WTC11 (cell line): ENCODE measurements at regions not wholly inside any gene's neighbourhood (a gene's known extent, or its start where the extent isn't known, plus 50 kb on each side); places are given as distances from the start of the nearest gene placed in this dataset.

Source experiments
- SP1 ChIP-seq: sonication (generic); formaldehyde crosslinking; conservative IDR thresholded peaks from 2 replicates; pipeline ENCODE4 v1.8.1; 2022; ENCODE audit warnings: missing genetic modification reagents
- TF ChIP-seq, protein P1 (sequence below): fragments of 200-600 bp; IDR thresholded peaks from 2 replicates; pipeline ENCODE4 v1.8.0; 2022; ENCODE audit warnings: antibody characterized with exemption

DNA sequence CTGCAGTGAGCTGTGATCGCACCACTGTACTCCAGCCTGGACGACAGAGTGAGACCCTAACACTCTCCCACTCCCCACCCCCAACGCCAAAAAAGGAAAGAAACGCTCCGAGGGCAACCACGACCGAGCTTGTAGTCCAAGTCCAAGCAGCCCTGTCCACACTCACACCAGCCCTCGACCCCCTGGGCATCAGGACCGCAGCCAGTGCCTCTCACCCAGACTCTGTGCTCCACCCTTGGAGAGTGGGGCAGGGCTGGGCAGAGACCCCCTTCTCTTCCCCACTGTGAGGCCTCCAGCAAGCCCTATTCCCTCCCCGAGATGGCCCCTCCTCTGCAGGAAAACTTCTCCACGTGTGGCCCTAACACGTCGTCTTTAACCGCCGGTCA is 82.6 kb downstream of the FOXL3 start:
- TF ChIP-seq, protein P1, sequence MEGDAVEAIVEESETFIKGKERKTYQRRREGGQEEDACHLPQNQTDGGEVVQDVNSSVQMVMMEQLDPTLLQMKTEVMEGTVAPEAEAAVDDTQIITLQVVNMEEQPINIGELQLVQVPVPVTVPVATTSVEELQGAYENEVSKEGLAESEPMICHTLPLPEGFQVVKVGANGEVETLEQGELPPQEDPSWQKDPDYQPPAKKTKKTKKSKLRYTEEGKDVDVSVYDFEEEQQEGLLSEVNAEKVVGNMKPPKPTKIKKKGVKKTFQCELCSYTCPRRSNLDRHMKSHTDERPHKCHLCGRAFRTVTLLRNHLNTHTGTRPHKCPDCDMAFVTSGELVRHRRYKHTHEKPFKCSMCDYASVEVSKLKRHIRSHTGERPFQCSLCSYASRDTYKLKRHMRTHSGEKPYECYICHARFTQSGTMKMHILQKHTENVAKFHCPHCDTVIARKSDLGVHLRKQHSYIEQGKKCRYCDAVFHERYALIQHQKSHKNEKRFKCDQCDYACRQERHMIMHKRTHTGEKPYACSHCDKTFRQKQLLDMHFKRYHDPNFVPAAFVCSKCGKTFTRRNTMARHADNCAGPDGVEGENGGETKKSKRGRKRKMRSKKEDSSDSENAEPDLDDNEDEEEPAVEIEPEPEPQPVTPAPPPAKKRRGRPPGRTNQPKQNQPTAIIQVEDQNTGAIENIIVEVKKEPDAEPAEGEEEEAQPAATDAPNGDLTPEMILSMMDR = no peak
- no peak for TF ChIP-seq SP1 (CRISPR knock-in tag)
